ENCODE measurements at regions not wholly inside any gene's neighbourhood (a gene's known extent, or its start where the extent isn't known, plus 50 kb on each side); places are given as distances from the start of the nearest gene placed in this dataset.

- no peak overlapping the region for H2BK20ac ChIP-seq (ENCODE audit: low read depth, low read length)
- no peak overlapping the region for H4K8ac ChIP-seq (ENCODE audit: low read depth in 2 of 2, low read length in 2 of 2)
- H2AK9ac ChIP-seq (replicated peaks; ENCODE audit: low read depth, low read length, poor library complexity): no peak overlapping the region
- no peak overlapping the region for H3K4ac ChIP-seq (ENCODE audit: low read depth, low read length)
- intact Hi-C loops (cut with micrococcal nuclease): no loop called here
- H3K9me3 ChIP-seq (ENCODE audit: control insufficient read depth, insufficient read depth, low read length): peaks cover 12% of the 10 kb centered on the region
- H3K79me1 ChIP-seq (ENCODE audit: low read depth in 1 of 2, low read length in 2 of 2): no peaks in the 10 kb centered on the region
- no peaks in the 10 kb centered on the region for H4K20me1 ChIP-seq (ENCODE audit: insufficient read depth, low read length)
- no peak overlapping the region for H4K5ac ChIP-seq (ENCODE audit: low read depth, low read length)
- dilution Hi-C loops (cut with HindIII; ENCODE audit: low sequenced_read_pairs, unreplicated experiment): no loop called here
- no peaks in the 10 kb centered on the region for H3K9me1 ChIP-seq (ENCODE audit: insufficient read depth, low read length)
- no peak overlapping the region for H3K9ac ChIP-seq (ENCODE audit: low read depth, low read length)
- in situ Hi-C loops (cut with MboI; ENCODE audit: low sequenced_read_pairs): no loop called here
- no peak overlapping the region for H2BK15ac ChIP-seq (ENCODE audit: low read depth, low read length)
- DNase-seq (no peak), ATAC-seq (ENCODE audit: low read depth) (no peak)
- no CpG with 5 or more reads among the region's 3 CpGs for WGBS, 2 experiments (ENCODE audit: extremely low coverage in 2 of 2, insufficient read length in 1 of 2)
- H2AFZ ChIP-seq (replicated peaks; ENCODE audit: low read length, poor library complexity): no peak overlapping the region
- ChIA-PET CTCF (no interaction called here), POLR2A (ENCODE audit: unreplicated experiment) (no interaction called here)
- H2BK5ac ChIP-seq (ENCODE audit: low read depth, low read length, poor library complexity, severe bottlenecking): no peak overlapping the region
- H2AK5ac ChIP-seq (ENCODE audit: low read depth, low read length): no peak overlapping the region
- H4K91ac ChIP-seq (ENCODE audit: insufficient read depth, low read depth, low read length): no peak overlapping the region
- H3K56ac ChIP-seq (ENCODE audit: extremely low read depth, insufficient read depth, low read length): no peak overlapping the region
- BruUV-seq (replicated peaks): no TSS peak
- H3K18ac ChIP-seq (ENCODE audit: low read depth, low read length): no peak overlapping the region
- no peaks in the 10 kb centered on the region for H3K27me3 ChIP-seq (ENCODE audit: control insufficient read depth, insufficient read depth, low read length)
- no peaks in the 10 kb centered on the region for H3K36me3 ChIP-seq (ENCODE audit: control insufficient read depth, insufficient read depth, low read length)
- H3K4me1 ChIP-seq (ENCODE audit: control insufficient read depth, insufficient read depth, low read length): no peaks in the 10 kb centered on the region
- no peak for TF ChIP-seq CTCF (conservative IDR thresholded peaks at IDR 0.05; ENCODE audit: low read depth, low read length)
- TF ChIP-seq FOS (IDR thresholded peaks at IDR 0.05; ENCODE audit: low read depth, low read length): no peak
- no peak for TF ChIP-seq RCOR1 (IDR thresholded peaks at IDR 0.05; ENCODE audit: insufficient replicate concordance, low read length)
- TF ChIP-seq MAZ (IDR thresholded peaks at IDR 0.05; ENCODE audit: borderline replicate concordance, low read depth, low read length): no peak
- no peak for TF ChIP-seq NFE2L2 (IDR thresholded peaks at IDR 0.05; ENCODE audit: low read depth, low read length)
- no peak for TF ChIP-seq MAFK (IDR thresholded peaks at IDR 0.05; ENCODE audit: low read depth, low read length)
- no peak for TF ChIP-seq USF2 (IDR thresholded peaks at IDR 0.05; ENCODE audit: low read depth, low read length)
- no peak for TF ChIP-seq ELK1 (IDR thresholded peaks at IDR 0.05; ENCODE audit: borderline replicate concordance, low read depth, low read length)
- no peak overlapping the region for H3K4me3 ChIP-seq (ENCODE audit: insufficient read depth, low read depth, low read length)
- no peak overlapping the region for H3K27ac ChIP-seq (ENCODE audit: insufficient read depth, low read length)
- H2BK120ac ChIP-seq (ENCODE audit: low read depth, low read length): no peak overlapping the region
- no peak overlapping the region for H3K23ac ChIP-seq (ENCODE audit: low read depth, low read length)
- H3K14ac ChIP-seq (replicated peaks; ENCODE audit: low read depth, low read length): no peak overlapping the region
- no peak overlapping the region for H3K4me2 ChIP-seq (ENCODE audit: low read depth, low read length)
Observed at GRCh38 chr2:180337136-180337535, 330.0 kb upstream of the CWC22 start.
